Glomerular endothelial cell (primary cell): ENCODE measurements at regions not wholly inside any gene's neighbourhood (a gene's known extent, or its start where the extent isn't known, plus 50 kb on each side); places are given as distances from the start of the nearest gene placed in this dataset.
"Not testable (repeated sequence)": the region's sequence is repeated elsewhere in the genome, so short reads cannot be mapped to it uniquely, and the experiment has no call there.

Experiments
- DNase-seq: peaks from one replicate; pipeline ENCODE4 v3.0.0-alpha.2; 2011; ENCODE audit warnings: low read depth, low spot score; ENCODE audit errors: extremely low read depth

GRCh38 chr1:30148676-30149075, 574.7 kb downstream of the MATN1 start:
- no peak for DNase-seq

- no peak for DNase-seq
These were observed 576.2 kb downstream of the MATN1 start for GRCh38 chr1:30147188-30147587.

- no peak for DNase-seq
These were observed 576.9 kb downstream of the MATN1 start for GRCh38 chr1:30146448-30146847.

- no peak for DNase-seq
These were observed 577.6 kb downstream of the MATN1 start for GRCh38 chr1:30145723-30146303.

GRCh38 chr1:30144831-30145230, 578.6 kb downstream of the MATN1 start:
- no peak for DNase-seq

GRCh38 chr1:30143517-30143916, 579.9 kb downstream of the MATN1 start:
- no peak for DNase-seq

- no peak for DNase-seq
These were observed 582.8 kb downstream of the MATN1 start for GRCh38 chr1:30140566-30140965.

- DNase-seq = no peak
These were observed 584.5 kb downstream of the MATN1 start for GRCh38 chr1:30138891-30139290.

GRCh38 chr1:30137001-30137400, 586.4 kb downstream of the MATN1 start:
- no peak for DNase-seq

GRCh38 chr1:30135698-30136097, 587.7 kb downstream of the MATN1 start:
- no peak for DNase-seq

- no peak for DNase-seq
These were observed 588.7 kb downstream of the MATN1 start for GRCh38 chr1:30134466-30135217.

- DNase-seq = no peak
These were observed 589.9 kb downstream of the MATN1 start for GRCh38 chr1:30133414-30134055.

- no peak for DNase-seq
These were observed 590.6 kb downstream of the MATN1 start for GRCh38 chr1:30132602-30133286.

- DNase-seq = not testable (repeated sequence)
These were observed 592.8 kb downstream of the MATN1 start for GRCh38 chr1:30130566-30130965.

GRCh38 chr1:30130099-30130498, 593.3 kb downstream of the MATN1 start:
- DNase-seq = no peak

GRCh38 chr1:30129421-30130055, 593.8 kb downstream of the MATN1 start:
- no peak for DNase-seq

- no peak for DNase-seq
These were observed 594.4 kb downstream of the MATN1 start for GRCh38 chr1:30129001-30129408.

- no peak for DNase-seq
These were observed 596.5 kb downstream of the MATN1 start for GRCh38 chr1:30126848-30127247.

- no peak for DNase-seq
These were observed 597.6 kb downstream of the MATN1 start for GRCh38 chr1:30125821-30126170.

GRCh38 chr1:30125021-30125820, 598.2 kb downstream of the MATN1 start:
- DNase-seq = no peak
